ENCODE measurements at regions not wholly inside any gene's neighbourhood (a gene's known extent, or its start where the extent isn't known, plus 50 kb on each side); places are given as distances from the start of the nearest gene placed in this dataset.
"Not testable (repeated sequence)": the region's sequence is repeated elsewhere in the genome, so short reads cannot be mapped to it uniquely, and the experiment has no call there.

- Histone ChIP-seq H3K4me3 (no peak overlapping the region), H4K20me1 (ENCODE audit: insufficient read depth) (no peaks in the 10 kb centered on the region), H3K27me3 (replicated peaks; ENCODE audit: insufficient read depth) (peaks cover 33% of the 10 kb centered on the region), H3K9me2 (ENCODE audit: insufficient read depth) (no peaks in the 10 kb centered on the region), H2AFZ (no peak overlapping the region), H3F3A (ENCODE audit: insufficient read depth) (no peaks in the 10 kb centered on the region), H3K9me3 (ENCODE audit: low read depth) (no peaks in the 10 kb centered on the region), H3K79me2 (ENCODE audit: insufficient read depth) (no peaks in the 10 kb centered on the region), H3K9ac (no peak overlapping the region), H3K27ac (no peak overlapping the region), H3K4me1 (ENCODE audit: insufficient read depth) (0 out of 2 replicates have a peak, but pooled peaks cover 5% of the 10 kb centered on the region), H3K4me2 (ENCODE audit: unreplicated experiment) (no peak overlapping the region), H3K36me3 (ENCODE audit: low read depth) (no peaks in the 10 kb centered on the region)
- in situ Hi-C loops (cut with MboI) = no loop called here
- no peak for TF ChIP-seq EZH2 (IDR thresholded peaks at IDR 0.05; ENCODE audit: insufficient read depth, poor library complexity, severe bottlenecking)
- no peak for TF ChIP-seq EZH2phosphoT487 (IDR thresholded peaks at IDR 0.05; ENCODE audit: insufficient read depth, low read depth)
- WGBS, 2 experiments (ENCODE audit: low coverage in 1 of 2, low lambda C conversion rate in 2 of 2, missing lambda C conversion rate in 2 of 2) = 74 to 76% methylated on average over 5 of the region's 5 CpGs
- DNase-seq = no peak
Measured at GRCh38 chr13:24985107-24985506, 110.8 kb upstream of the PABPC3 start.

DNA sequence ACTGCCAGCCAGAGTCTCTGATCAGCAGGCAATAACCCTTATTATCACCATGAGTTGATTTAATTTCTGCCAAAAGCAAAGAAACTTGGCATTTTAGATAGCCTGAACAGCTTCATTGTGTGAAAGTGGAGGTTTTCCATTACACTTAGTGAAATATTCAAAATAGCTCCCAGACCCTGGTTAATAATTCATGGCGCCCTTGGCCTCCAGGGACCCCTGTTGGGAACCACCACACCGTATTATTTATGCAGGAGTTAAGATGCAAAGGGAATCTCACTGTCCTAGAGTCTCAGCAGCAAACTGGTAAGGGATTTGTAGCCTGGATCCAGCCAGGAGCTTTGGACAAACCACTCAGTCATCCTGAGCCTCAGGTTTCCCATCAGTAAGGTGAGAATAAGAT lies 110.0 kb upstream of the PABPC3 start:
- Histone ChIP-seq H3K36me3 (ENCODE audit: low read depth) (no peaks in the 10 kb centered on the region), H3K4me3 (no peak overlapping the region), H3K4me1 (ENCODE audit: insufficient read depth) (0 out of 2 replicates have a peak, but pooled peaks cover 5% of the 10 kb centered on the region), H3K9ac (no peak overlapping the region), H3F3A (ENCODE audit: insufficient read depth) (no peaks in the 10 kb centered on the region), H3K4me2 (ENCODE audit: unreplicated experiment) (no peak overlapping the region), H3K9me3 (ENCODE audit: low read depth) (no peaks in the 10 kb centered on the region), H3K9me2 (ENCODE audit: insufficient read depth) (no peaks in the 10 kb centered on the region), H2AFZ (no peak overlapping the region), H3K27me3 (replicated peaks; ENCODE audit: insufficient read depth) (peaks cover 28% of the 10 kb centered on the region), H4K20me1 (ENCODE audit: insufficient read depth) (no peaks in the 10 kb centered on the region), H3K79me2 (ENCODE audit: insufficient read depth) (no peaks in the 10 kb centered on the region), H3K27ac (no peak overlapping the region)
- no peak for TF ChIP-seq EZH2phosphoT487 (IDR thresholded peaks at IDR 0.05; ENCODE audit: insufficient read depth, low read depth)
- no peak for TF ChIP-seq EZH2 (IDR thresholded peaks at IDR 0.05; ENCODE audit: insufficient read depth, poor library complexity, severe bottlenecking)
- no peak for DNase-seq
- in situ Hi-C loops (cut with MboI) = no loop called here
- 26 to 36% methylated on average over 2 of the region's 2 CpGs for WGBS, 2 experiments (ENCODE audit: low coverage in 1 of 2, low lambda C conversion rate in 2 of 2, missing lambda C conversion rate in 2 of 2)

DNA sequence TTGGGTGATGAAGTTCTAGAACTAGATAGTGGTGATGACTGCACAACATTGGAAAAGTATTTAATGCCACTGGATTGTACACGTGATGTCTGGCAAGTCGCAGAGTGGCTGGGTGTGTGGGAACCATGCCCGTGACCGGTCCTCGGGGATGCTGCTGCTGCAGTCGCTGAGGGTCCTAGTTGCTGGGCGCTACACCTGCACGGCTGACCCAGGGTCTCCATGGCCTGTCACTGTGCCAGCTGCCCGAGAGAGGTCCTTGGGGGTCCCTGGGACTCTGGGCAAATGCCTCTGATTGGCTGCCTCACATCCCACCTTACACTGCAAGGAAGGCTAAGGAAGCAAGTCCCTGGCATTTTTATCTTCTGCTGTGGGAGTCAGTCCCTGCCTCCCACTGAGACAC lies 109.1 kb upstream of the PABPC3 start:
- H3K9me3 ChIP-seq (ENCODE audit: low read depth) = no peaks in the 10 kb centered on the region
- no peak overlapping the region for H3K4me2 ChIP-seq (ENCODE audit: unreplicated experiment)
- 51 to 61% methylated on average over 8 to 9 of the region's 9 CpGs for WGBS, 2 experiments (ENCODE audit: low coverage in 1 of 2, low lambda C conversion rate in 2 of 2, missing lambda C conversion rate in 2 of 2)
- H3K4me1 ChIP-seq (ENCODE audit: insufficient read depth) = 0 out of 2 replicates have a peak, but pooled peaks cover 5% of the 10 kb centered on the region
- H3K27ac ChIP-seq = no peak overlapping the region
- DNase-seq = no peak
- peaks cover 35% of the 10 kb centered on the region for H3K27me3 ChIP-seq (replicated peaks; ENCODE audit: insufficient read depth)
- H4K20me1 ChIP-seq (ENCODE audit: insufficient read depth) = no peaks in the 10 kb centered on the region
- H3K9me2 ChIP-seq (ENCODE audit: insufficient read depth) = no peaks in the 10 kb centered on the region
- in situ Hi-C loops (cut with MboI) = no loop called here
- no peaks in the 10 kb centered on the region for H3F3A ChIP-seq (ENCODE audit: insufficient read depth)
- H3K36me3 ChIP-seq (ENCODE audit: low read depth) = no peaks in the 10 kb centered on the region
- H3K9ac ChIP-seq = no peak overlapping the region
- H2AFZ ChIP-seq = no peak overlapping the region
- no peak for TF ChIP-seq EZH2 (IDR thresholded peaks at IDR 0.05; ENCODE audit: insufficient read depth, poor library complexity, severe bottlenecking)
- TF ChIP-seq EZH2phosphoT487 (IDR thresholded peaks at IDR 0.05; ENCODE audit: insufficient read depth, low read depth) = no peak
- no peak overlapping the region for H3K4me3 ChIP-seq
- H3K79me2 ChIP-seq (ENCODE audit: insufficient read depth) = no peaks in the 10 kb centered on the region

GRCh38 chr13:24989959-24990358 lies 106.0 kb upstream of the PABPC3 start:
- WGBS, 2 experiments (ENCODE audit: low coverage in 1 of 2, low lambda C conversion rate in 2 of 2, missing lambda C conversion rate in 2 of 2) = 50 to 51% methylated on average over 6 of the region's 6 CpGs
- H3K9me2 ChIP-seq (ENCODE audit: insufficient read depth); H3K4me3 ChIP-seq; H3K27ac ChIP-seq; H3K9me3 ChIP-seq (ENCODE audit: low read depth); H3K4me1 ChIP-seq (ENCODE audit: insufficient read depth); H2AFZ ChIP-seq; H4K20me1 ChIP-seq (ENCODE audit: insufficient read depth); H3K36me3 ChIP-seq (ENCODE audit: low read depth); H3K9ac ChIP-seq; H3K4me2 ChIP-seq (ENCODE audit: unreplicated experiment); H3F3A ChIP-seq (ENCODE audit: insufficient read depth); in situ Hi-C loops (cut with MboI); H3K79me2 ChIP-seq (ENCODE audit: insufficient read depth); DNase-seq: not testable (repeated sequence)
- H3K27me3 ChIP-seq (replicated peaks; ENCODE audit: insufficient read depth) = peaks cover 39% of the 10 kb centered on the region

- H3K36me3 ChIP-seq (ENCODE audit: low read depth); H3K4me1 ChIP-seq (ENCODE audit: insufficient read depth); H3K9me3 ChIP-seq (ENCODE audit: low read depth); H4K20me1 ChIP-seq (ENCODE audit: insufficient read depth); DNase-seq; H3K4me3 ChIP-seq; H2AFZ ChIP-seq; H3K9ac ChIP-seq; H3K4me2 ChIP-seq (ENCODE audit: unreplicated experiment); H3K9me2 ChIP-seq (ENCODE audit: insufficient read depth); H3K27ac ChIP-seq; H3F3A ChIP-seq (ENCODE audit: insufficient read depth); in situ Hi-C loops (cut with MboI); H3K79me2 ChIP-seq (ENCODE audit: insufficient read depth): not testable (repeated sequence)
- H3K27me3 ChIP-seq (replicated peaks; ENCODE audit: insufficient read depth) = peaks cover 18% of the 10 kb centered on the region
- 46 to 55% methylated on average over 4 of the region's 4 CpGs for WGBS, 2 experiments (ENCODE audit: low coverage in 1 of 2, low lambda C conversion rate in 2 of 2, missing lambda C conversion rate in 2 of 2)
Measured at GRCh38 chr13:24992946-24993345, 103.0 kb upstream of the PABPC3 start.

All from GM23248 (cell line).